SJSA1 (cell line): ENCODE measurements at regions not wholly inside any gene's neighbourhood (a gene's known extent, or its start where the extent isn't known, plus 50 kb on each side); places are given as distances from the start of the nearest gene placed in this dataset.
"Not testable (repeated sequence)": the region's sequence is repeated elsewhere in the genome, so short reads cannot be mapped to it uniquely, and the experiment has no call there.

Experiments
- DNase-seq, 2 experiments: peaks; one replicate each; pipeline ENCODE4 v3.0.0-alpha.2; 2015 to 2020; ENCODE audit warnings: low spot score in 2 of 2, low read depth in 1 of 2
- H3K27ac ChIP-seq: fragments of 250-450 bp; sonication (Bioruptor Pico); 2 replicates; pipeline ENCODE4 v1.5.1; 2020; ENCODE audit warnings: mild to moderate bottlenecking, moderate library complexity
- H3K27me3 ChIP-seq: fragments of 250-450 bp; sonication (Bioruptor Pico); replicated peaks from 2 replicates; pipeline ENCODE4 v1.5.1; 2020; ENCODE audit warnings: mild to moderate bottlenecking, moderate library complexity
- H3K36me3 ChIP-seq: fragments of 250-450 bp; sonication (Bioruptor Pico); 2 replicates; pipeline ENCODE4 v1.5.1; 2020; ENCODE audit warnings: mild to moderate bottlenecking
- H3K4me1 ChIP-seq: fragments of 250-450 bp; sonication (Bioruptor Pico); replicated peaks from 2 replicates; pipeline ENCODE4 v1.6.1; 2021; ENCODE audit warnings: mild to moderate bottlenecking
- H3K4me3 ChIP-seq: fragments of 250-450 bp; sonication (Bioruptor Pico); 2 replicates; pipeline ENCODE4 v1.5.1; 2020; ENCODE audit warnings: mild to moderate bottlenecking
- H3K9me3 ChIP-seq: fragments of 250-450 bp; sonication (Bioruptor Pico); replicated peaks from 2 replicates; pipeline ENCODE4 v1.5.1; 2020; ENCODE audit warnings: mild to moderate bottlenecking

DNA sequence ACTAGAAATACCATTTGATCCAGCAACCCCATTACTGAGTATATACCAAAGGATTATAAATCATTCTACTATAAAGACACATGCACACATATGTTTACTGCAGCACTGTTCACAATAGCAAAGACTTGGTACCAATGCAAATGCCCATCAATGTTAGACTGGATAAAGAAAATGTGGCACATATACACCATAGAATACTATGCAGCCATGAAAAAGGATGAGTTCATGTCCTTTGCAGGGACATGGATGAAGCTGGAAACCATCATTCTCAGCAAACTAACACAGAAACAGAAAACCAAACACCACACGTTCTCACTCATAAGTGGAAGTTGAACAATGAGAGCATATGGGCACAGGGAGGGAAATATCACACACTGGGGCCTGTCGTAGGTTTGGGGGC lies 106.0 kb downstream of the SPATA18 start:
- H3K9me3 ChIP-seq, H3K4me1 ChIP-seq, DNase-seq, H3K27me3 ChIP-seq, H3K36me3 ChIP-seq, H3K4me3 ChIP-seq, H3K27ac ChIP-seq: not testable (repeated sequence)

DNA sequence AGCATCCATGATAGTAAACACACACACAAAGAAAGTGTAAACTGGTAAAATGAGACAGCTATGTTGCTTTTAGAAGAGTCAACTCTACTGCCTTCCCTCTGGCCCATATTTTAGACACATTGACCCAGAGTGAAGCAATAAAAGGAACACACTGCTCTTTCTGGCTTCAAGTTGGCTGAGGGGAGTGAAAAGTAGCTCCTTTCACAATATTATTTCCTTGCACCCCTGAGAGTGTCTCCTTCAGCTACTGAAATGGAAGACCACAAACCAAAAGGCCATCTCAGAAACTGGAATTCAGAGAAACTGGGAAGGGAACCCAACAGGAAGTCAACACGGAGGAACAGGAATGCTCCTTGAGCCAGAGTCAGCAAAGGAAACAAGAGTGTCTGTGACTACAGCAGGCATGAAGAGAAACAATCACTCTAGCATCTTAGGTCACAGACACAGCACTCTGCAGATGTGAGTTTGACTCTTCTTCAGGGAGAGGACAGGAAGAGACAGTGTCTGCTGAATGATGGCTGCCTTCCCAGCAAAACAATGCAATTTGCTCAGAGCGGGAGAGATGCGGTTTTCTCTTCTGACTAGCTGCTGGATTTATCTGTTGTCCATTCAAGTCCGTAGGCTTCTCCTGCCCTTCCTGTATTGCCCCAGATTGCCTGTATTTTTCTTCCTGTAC lies 106.7 kb downstream of the SPATA18 start:
- H3K4me1 ChIP-seq: no peaks in the 10 kb centered on the region
- no peak overlapping the region for H3K27ac ChIP-seq
- DNase-seq: no peak

DNA sequence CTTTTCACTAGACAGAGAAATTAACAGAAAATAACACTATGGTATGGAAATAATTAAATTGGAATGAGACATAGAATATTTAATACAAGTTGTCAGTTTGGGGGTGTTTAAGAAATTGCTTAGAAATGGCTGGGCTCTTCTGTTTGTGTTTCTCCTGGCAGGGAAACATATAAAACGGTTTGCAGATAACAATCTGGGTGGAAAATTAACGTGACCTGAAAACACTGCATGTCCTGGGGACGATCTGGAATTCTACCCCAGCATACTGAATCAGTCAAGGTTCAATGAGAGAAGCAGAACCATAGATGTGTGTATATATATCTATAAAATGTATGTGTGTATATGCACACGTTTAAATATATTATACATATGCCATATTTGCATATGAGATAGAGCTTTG lies 109.8 kb downstream of the SPATA18 start:
- no peak for DNase-seq
- no peaks in the 10 kb centered on the region for H3K4me1 ChIP-seq
- no peaks in the 10 kb centered on the region for H3K9me3 ChIP-seq
- no peaks in the 10 kb centered on the region for H3K27me3 ChIP-seq
- no peaks in the 10 kb centered on the region for H3K36me3 ChIP-seq
- H3K27ac ChIP-seq: no peak overlapping the region
- no peak overlapping the region for H3K4me3 ChIP-seq

More for the DNA sequence above, 106.7 kb downstream of the SPATA18 start:
- no peaks in the 10 kb centered on the region for H3K36me3 ChIP-seq
- no peaks in the 10 kb centered on the region for H3K9me3 ChIP-seq
- no peaks in the 10 kb centered on the region for H3K27me3 ChIP-seq
- no peak overlapping the region for H3K4me3 ChIP-seq

DNA sequence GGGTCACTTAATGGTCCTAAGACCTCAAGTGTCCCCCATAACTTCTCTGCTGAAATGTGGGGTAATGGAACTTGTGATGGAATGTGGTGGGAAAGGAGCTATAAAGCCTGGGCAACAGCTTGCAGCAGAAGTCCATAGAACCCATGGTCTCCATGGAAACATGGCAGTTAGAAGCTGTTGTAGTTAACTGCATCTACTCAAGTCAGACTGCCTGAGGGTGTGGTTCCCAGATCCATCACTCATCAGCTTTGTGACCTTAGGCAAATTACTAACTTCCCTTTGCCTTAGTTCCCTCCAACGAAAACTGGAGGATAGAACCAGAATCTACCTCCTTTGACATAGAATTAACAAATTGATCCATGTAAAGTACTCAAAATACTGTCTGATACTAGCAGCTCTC lies 113.0 kb downstream of the SPATA18 start:
- Histone ChIP-seq H3K27ac (no peak overlapping the region), H3K9me3 (no peaks in the 10 kb centered on the region)

DNA sequence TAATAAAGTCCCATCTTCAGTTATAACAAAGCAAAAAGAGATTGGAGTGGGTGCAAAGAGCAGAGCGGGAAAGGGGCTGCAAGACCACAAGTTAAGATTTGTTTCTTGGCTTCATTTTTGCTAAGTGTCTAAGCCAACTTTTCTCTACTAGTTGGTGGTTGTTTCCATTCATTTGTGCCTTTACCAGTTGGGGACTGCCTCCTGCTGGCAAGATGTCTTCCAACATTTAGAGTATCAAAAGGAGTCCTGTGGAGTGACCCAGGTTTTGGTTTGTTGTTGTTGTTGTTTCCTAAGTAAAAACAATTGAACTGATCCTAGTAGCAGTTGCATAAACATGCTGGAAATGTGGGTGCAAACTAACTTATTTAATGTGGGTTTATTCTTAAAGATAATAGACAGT lies 121.1 kb downstream of the SPATA18 start:
- Histone ChIP-seq H3K27ac (no peak overlapping the region), H3K9me3 (no peaks in the 10 kb centered on the region), H3K27me3 (no peaks in the 10 kb centered on the region), H3K4me3 (no peak overlapping the region), H3K36me3 (no peaks in the 10 kb centered on the region), H3K4me1 (no peaks in the 10 kb centered on the region)
- no peak for DNase-seq

More for the DNA sequence above, 113.0 kb downstream of the SPATA18 start:
- Histone ChIP-seq H3K36me3 (no peaks in the 10 kb centered on the region), H3K4me3 (no peak overlapping the region), H3K27me3 (no peaks in the 10 kb centered on the region), H3K4me1 (no peaks in the 10 kb centered on the region)
- DNase-seq: no peak

DNA sequence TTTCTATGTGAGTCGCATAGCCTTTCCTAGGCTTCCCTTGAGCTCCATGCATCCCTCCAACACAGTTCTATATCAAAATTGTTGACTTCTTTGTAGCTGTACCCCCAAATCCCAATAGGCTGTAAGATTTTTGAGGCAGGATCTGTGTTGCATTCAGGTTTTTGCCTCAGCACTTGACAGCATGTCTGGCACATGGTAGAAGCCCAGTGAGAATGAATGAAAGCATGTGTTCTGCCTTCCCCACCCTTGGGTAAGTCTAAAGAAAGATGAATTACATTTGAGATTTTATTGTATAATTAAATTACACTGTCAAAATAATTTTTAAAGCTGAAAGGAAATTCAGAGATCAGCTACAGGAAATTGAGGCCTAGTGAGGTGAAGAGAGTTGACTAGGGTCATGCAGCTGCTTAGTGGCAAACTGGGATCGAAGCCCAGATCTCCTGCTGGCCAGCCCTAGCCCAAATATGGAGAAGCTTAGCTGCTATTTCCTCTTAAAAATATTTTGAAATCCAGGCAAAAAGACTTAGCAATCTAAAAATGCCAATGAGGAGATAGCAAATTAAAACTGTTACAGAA lies 122.5 kb downstream of the SPATA18 start:
- Histone ChIP-seq H3K9me3 (no peaks in the 10 kb centered on the region), H3K4me3 (no peak overlapping the region), H3K27me3 (no peaks in the 10 kb centered on the region), H3K36me3 (no peaks in the 10 kb centered on the region), H3K27ac (no peak overlapping the region), H3K4me1 (no peaks in the 10 kb centered on the region)
- no peak for DNase-seq

DNA sequence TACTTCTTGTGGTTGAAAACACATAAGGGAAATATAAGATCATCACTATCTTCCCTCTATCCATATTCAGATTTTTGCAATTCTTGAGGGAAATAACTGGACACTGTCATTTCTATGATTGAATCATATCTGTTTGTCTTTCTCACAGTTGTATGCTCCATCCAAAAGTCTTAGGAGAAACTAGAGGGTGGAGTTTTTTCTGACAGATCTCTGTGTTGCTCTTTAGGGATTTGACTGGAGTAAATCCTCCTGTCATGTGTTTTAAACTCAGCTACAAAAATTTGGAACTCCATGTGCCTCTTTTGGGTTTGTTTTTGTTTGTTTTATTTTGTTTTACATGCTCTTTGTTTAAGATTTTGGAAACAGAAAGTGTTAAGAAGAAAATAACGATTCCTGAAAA lies 136.5 kb downstream of the SPATA18 start:
- H3K27ac ChIP-seq: no peak overlapping the region
- no peaks in the 10 kb centered on the region for H3K9me3 ChIP-seq
- no peaks in the 10 kb centered on the region for H3K36me3 ChIP-seq
- H3K4me3 ChIP-seq: no peak overlapping the region
- H3K27me3 ChIP-seq: no peaks in the 10 kb centered on the region
- DNase-seq: no peak
- no peaks in the 10 kb centered on the region for H3K4me1 ChIP-seq

DNA sequence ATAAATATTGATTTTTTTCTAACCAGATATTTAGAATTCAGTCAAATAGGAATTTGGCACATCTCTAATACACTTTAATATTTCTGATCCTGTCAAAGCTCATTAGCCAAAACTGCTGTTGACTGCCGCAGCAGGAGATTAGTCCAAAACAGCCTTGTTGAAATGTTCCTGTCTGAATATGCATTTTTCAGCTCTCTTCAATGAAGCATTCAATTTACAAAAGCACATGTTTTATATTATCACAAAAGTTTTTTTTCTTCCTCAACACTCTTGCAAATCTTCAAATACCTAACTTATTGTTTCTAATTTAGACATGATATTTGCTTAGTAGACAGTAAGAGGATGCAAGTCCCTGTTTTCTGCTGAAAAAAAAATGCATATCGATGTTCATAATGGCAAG lies 140.9 kb downstream of the SPATA18 start:
- Histone ChIP-seq H3K27me3 (no peaks in the 10 kb centered on the region), H3K27ac (no peak overlapping the region), H3K9me3 (no peaks in the 10 kb centered on the region), H3K36me3 (no peaks in the 10 kb centered on the region), H3K4me1 (no peaks in the 10 kb centered on the region), H3K4me3 (no peak overlapping the region)
- DNase-seq: no peak

DNA sequence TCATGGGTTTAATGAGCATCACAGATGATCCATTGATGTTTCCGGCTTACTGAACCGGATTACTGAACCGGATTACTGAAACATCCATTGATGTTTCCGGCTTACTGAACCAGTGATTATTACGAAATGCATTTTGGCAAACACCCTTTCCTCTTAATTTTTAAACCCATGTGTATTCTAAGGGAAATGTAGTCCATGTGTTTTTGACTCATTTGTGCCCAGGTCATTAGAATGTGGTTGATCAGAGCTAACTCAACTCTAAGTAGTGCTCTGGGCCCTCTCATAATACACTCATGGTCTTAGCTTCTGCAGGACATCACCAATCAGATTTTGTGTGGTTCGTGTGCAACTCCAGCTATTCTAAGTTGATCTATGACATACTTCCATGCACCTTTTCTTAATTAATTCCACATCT lies 141.6 kb downstream of the SPATA18 start:
- Histone ChIP-seq H3K27me3 (no peaks in the 10 kb centered on the region), H3K27ac (no peak overlapping the region), H3K4me3 (no peak overlapping the region), H3K9me3 (no peaks in the 10 kb centered on the region), H3K36me3 (no peaks in the 10 kb centered on the region), H3K4me1 (no peaks in the 10 kb centered on the region)
- DNase-seq: no peak

DNA sequence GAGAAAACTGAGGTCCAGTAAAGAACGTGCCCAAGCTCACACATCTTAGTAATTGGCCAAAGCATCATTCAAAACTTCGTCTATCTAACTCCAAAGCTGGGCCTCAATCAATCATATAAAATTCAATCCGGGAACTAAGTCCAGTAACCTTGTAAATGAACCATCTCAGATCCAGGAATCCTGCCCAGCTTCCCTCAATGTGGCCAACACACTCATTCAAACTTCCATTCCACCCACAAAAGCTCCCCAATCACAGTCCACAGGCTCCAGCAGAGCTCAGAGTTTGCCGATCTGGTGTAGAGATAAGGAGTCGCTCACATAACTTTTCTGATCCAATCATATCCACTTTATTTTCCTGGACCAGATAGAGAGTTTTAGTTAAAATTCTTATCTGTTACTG lies 144.8 kb downstream of the SPATA18 start:
- no peak overlapping the region for H3K27ac ChIP-seq
- no peak for DNase-seq
- H3K9me3 ChIP-seq: no peaks in the 10 kb centered on the region
- no peaks in the 10 kb centered on the region for H3K27me3 ChIP-seq
- H3K36me3 ChIP-seq: no peaks in the 10 kb centered on the region
- H3K4me1 ChIP-seq: no peaks in the 10 kb centered on the region
- H3K4me3 ChIP-seq: no peak overlapping the region

DNA sequence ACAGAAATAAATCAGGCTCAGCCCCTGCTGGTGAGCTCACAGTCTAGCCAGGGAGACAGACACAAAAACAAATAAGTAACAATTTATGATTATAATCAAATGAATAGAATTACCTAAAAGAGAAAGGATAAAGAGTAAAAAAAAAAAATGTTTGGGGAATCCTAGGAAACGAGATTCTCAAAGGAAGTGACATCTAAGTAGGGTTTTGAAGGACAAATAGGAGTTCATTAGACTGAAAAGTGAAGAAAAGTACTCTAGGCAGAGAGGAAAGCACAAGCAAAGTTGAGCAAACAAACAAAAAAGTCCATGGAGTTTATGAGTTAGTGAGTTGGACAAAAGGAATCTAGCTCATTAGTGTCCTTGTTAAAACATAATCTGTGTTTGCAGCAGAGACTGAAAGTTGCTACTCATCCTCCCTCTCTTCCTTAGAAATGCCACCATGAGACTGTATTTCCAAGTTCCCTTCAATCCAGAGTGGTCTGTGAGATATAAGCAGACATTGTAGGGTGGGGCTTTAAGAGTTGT lies 145.6 kb downstream of the SPATA18 start:
- Histone ChIP-seq H3K9me3 (no peaks in the 10 kb centered on the region), H3K36me3 (no peaks in the 10 kb centered on the region), H3K27ac (no peak overlapping the region), H3K27me3 (no peaks in the 10 kb centered on the region), H3K4me3 (no peak overlapping the region), H3K4me1 (no peaks in the 10 kb centered on the region)
- DNase-seq: no peak

DNA sequence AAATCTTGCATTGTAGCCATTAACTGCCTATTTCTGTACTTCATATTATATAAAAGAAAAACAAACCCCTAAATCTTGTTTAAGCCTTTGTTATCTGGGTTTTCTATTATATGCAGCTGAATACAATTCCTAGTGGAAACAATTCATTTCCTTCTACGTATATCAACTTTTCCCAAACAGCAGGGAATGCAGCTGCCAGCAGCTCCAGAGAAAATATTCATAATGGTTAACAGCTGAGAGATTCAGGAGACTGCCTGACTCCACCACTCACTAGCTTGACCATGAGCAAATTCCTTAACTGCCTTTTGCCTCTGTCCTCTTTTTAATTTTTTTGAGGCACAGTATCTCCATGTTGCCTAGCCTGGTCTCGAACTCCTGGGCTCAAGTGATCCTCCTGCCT lies 146.2 kb downstream of the SPATA18 start:
- DNase-seq: no peak
- no peaks in the 10 kb centered on the region for H3K27me3 ChIP-seq
- H3K4me3 ChIP-seq: no peak overlapping the region
- no peak overlapping the region for H3K27ac ChIP-seq
- no peaks in the 10 kb centered on the region for H3K4me1 ChIP-seq
- H3K36me3 ChIP-seq: no peaks in the 10 kb centered on the region
- H3K9me3 ChIP-seq: no peaks in the 10 kb centered on the region

DNA sequence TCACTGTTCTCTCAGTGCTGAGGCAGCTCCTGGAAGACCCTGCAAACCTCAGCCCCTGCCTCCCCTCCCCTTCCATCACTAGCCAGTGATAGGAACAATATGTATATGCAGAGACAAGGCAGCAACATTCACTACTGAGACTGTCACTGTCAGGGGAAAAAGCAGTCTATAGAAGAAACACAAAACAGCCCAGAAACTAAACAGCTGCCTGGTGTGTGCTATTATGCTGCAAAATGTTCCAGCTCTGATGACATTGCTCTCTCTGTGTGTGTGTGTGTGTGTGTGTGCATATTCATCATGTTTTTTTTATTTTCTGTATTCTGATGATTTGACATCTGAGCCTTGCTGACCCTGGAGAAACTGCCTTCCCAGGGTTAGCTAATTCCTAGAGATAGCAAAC lies 147.2 kb downstream of the SPATA18 start:
- H3K27ac ChIP-seq: no peak overlapping the region
- no peaks in the 10 kb centered on the region for H3K27me3 ChIP-seq
- no peaks in the 10 kb centered on the region for H3K36me3 ChIP-seq
- H3K9me3 ChIP-seq: no peaks in the 10 kb centered on the region
- no peaks in the 10 kb centered on the region for H3K4me1 ChIP-seq
- no peak for DNase-seq
- no peak overlapping the region for H3K4me3 ChIP-seq

DNA sequence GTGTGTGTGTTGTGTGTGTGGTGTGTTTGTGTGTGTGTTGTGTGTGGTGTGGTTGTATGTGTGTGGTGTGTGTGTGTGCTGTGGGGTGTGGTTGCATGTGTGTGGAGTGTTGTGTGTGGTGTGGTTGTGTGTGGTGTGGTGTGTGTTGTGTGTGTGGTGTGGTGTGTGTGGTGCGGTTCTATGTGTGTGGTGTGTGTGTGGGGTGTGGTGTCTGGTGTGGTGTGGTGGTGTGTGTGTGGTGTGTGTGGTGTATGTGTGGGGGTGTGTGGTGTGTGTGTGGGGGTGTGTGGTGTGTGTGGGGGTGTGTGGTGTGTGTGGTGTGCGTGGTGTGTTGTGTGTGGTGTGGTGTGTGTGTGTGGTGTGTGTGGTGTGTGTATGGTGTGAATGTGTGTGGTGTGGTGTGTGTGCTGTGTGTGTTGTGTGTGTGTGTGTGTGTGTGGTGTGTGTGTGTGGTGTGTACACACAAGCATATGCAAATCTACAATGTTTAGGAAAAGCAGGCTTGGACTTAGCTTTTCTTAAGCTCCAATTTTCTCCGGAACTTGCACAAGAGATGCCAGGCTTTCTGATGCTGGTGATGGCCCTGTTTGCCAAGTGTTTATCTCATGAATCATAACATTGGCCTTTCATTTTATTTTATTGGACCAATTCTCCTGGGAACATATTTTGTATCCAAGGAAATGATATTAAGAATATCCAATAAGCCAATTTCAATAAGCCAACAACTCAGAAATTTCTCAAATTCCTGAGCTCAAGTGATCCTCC lies 148.7 kb downstream of the SPATA18 start:
- Histone ChIP-seq H3K27ac (no peak overlapping the region), H3K36me3 (no peaks in the 10 kb centered on the region), H3K27me3 (no peaks in the 10 kb centered on the region), H3K9me3 (no peaks in the 10 kb centered on the region), H3K4me3 (no peak overlapping the region), H3K4me1 (no peaks in the 10 kb centered on the region)
- no peak for DNase-seq
